Neutrophil (primary cell): ENCODE measurements at regions not wholly inside any gene's neighbourhood (a gene's known extent, or its start where the extent isn't known, plus 50 kb on each side); places are given as distances from the start of the nearest gene placed in this dataset.

Source experiments
- H3K27ac ChIP-seq: fragments of 200-600 bp; sonication (generic); 2 replicates; pipeline ENCODE4 v1.5.1; 2016; ENCODE audit warnings: mild to moderate bottlenecking, moderate library complexity
- H3K27me3 ChIP-seq: fragments of 200-600 bp; sonication (generic); 2 replicates; pipeline ENCODE4 v1.6.0; 2016; ENCODE audit warnings: mild to moderate bottlenecking
- H3K36me3 ChIP-seq: fragments of 200-600 bp; sonication (generic); 2 replicates; pipeline ENCODE4 v1.5.1; 2017
- H3K4me1 ChIP-seq, 2 experiments: fragments of 200-600 bp in 1 of 2; sonication (generic) in 1 of 2; 1 replicate in 1 of 2; 2 replicates in 1 of 2; pipeline versions ENCODE4 v1.5.1 to v1.6.1; 2013 to 2016; ENCODE audit warnings: low read depth in 1 of 2, low read length in 1 of 2, mild to moderate bottlenecking in 1 of 2, moderate library complexity in 1 of 2; ENCODE audit not compliant: control insufficient read depth in 1 of 2, insufficient read depth in 1 of 2
- H3K4me3 ChIP-seq, 2 experiments: fragments of 200-600 bp in 1 of 2; sonication (generic) in 1 of 2; 1 replicate in 1 of 2; 2 replicates in 1 of 2; pipeline ENCODE4 v1.5.1; 2013 to 2016; ENCODE audit warnings: low read depth in 1 of 2, low read length in 1 of 2, mild to moderate bottlenecking in 1 of 2, moderate library complexity in 1 of 2
- H3K9me3 ChIP-seq: fragments of 200-600 bp; sonication (generic); 2 replicates; pipeline ENCODE4 v1.5.1; 2016
- CTCF ChIP-seq: fragments of 200-600 bp; sonication (generic); IDR thresholded peaks from 2 replicates; pipeline ENCODE4 v1.5.1; 2016; ENCODE audit warnings: antibody characterized with exemption

- no peaks in the 10 kb centered on the region for H3K9me3 ChIP-seq
- no peaks in the 10 kb centered on the region for H3K36me3 ChIP-seq
- H3K4me1 ChIP-seq = no peaks in the 10 kb centered on the region
- no peak overlapping the region for H3K27ac ChIP-seq
- no peak overlapping the region for H3K4me3 ChIP-seq
- H3K27me3 ChIP-seq = no peaks in the 10 kb centered on the region
- no peak for TF ChIP-seq CTCF
Measured at GRCh38 chr4:103928370-103928769, 208.6 kb upstream of the TACR3 start.

- no peaks in the 10 kb centered on the region for H3K9me3 ChIP-seq
- no peaks in the 10 kb centered on the region for H3K4me1 ChIP-seq
- no peaks in the 10 kb centered on the region for H3K27me3 ChIP-seq
- no peak for TF ChIP-seq CTCF
- no peak overlapping the region for H3K27ac ChIP-seq
- H3K4me3 ChIP-seq = no peak overlapping the region
- no peaks in the 10 kb centered on the region for H3K36me3 ChIP-seq
Measured at GRCh38 chr4:103923551-103923950, 203.8 kb upstream of the TACR3 start.

DNA sequence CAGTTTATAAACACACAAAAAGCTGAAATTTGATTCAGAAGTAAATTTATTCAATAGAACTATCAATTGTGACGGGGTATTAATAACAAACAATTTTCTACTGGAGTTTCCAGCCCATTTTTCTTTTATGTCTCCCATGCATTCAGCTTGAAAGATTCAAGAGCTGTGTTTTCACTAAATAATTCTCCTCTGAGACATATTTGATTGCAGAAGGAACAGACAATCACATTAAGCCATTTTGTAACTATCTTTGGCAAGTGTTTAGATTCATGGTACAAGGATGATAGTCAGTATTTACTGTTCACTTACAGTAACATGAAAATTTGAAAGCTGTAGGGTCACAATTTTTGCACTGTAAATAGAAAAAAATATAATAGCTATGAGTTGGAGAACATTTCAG lies 198.4 kb upstream of the TACR3 start:
- Histone ChIP-seq H3K9me3 (no peaks in the 10 kb centered on the region), H3K4me3 (no peak overlapping the region), H3K4me1 (no peaks in the 10 kb centered on the region), H3K27ac (no peak overlapping the region), H3K36me3 (no peaks in the 10 kb centered on the region), H3K27me3 (no peaks in the 10 kb centered on the region)
- TF ChIP-seq CTCF = no peak

DNA sequence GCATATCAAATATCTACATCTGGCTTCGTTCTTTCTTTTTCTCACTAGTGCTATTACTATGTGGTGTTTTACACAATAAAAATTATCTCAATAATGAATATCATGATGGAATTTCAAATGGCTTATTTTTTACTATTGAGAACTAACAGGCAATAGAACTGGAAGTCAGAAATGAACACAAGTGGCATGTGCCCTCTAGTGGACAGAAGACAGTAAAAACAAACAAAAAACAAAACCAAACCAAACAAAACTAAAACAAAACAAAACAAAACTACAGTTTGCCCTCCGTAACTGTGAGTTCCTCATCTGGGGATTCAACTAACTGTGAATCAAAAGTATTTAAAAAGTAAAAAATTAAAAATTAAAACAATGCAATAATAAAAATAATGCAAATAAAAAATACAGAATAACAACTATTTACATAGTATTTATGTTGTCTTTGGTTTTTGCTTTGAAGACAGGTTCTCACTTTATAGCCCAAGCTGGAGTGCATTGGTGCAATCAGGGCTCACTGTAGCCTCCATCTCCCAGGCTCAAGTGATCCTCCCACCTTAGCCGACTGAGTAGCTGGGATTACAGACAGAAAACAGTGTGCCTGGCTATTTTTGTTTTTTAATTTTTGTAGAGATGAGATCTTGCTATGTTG lies 195.6 kb upstream of the TACR3 start:
- Histone ChIP-seq H3K4me1 (no peaks in the 10 kb centered on the region), H3K27ac (no peak overlapping the region)

GRCh38 chr4:103907414-103907813 lies 187.6 kb upstream of the TACR3 start:
- TF ChIP-seq CTCF = no peak
- no peaks in the 10 kb centered on the region for H3K36me3 ChIP-seq
- H3K4me1 ChIP-seq = no peaks in the 10 kb centered on the region
- H3K27me3 ChIP-seq = no peaks in the 10 kb centered on the region
- H3K4me3 ChIP-seq = no peak overlapping the region
- H3K27ac ChIP-seq = no peak overlapping the region
- H3K9me3 ChIP-seq = no peaks in the 10 kb centered on the region

More for the DNA sequence above, 195.6 kb upstream of the TACR3 start:
- H3K4me3 ChIP-seq = no peak overlapping the region
- no peaks in the 10 kb centered on the region for H3K36me3 ChIP-seq
- H3K9me3 ChIP-seq = no peaks in the 10 kb centered on the region
- TF ChIP-seq CTCF = no peak
- no peaks in the 10 kb centered on the region for H3K27me3 ChIP-seq
